Cardiac muscle cell (in vitro differentiated cells and primary cell): ENCODE measurements at regions not wholly inside any gene's neighbourhood (a gene's known extent, or its start where the extent isn't known, plus 50 kb on each side); places are given as distances from the start of the nearest gene placed in this dataset.
A peak's percentile ranks its signal among the peaks of the same experiment; 100 is the strongest.

ENCODE experiments used
- DNase-seq, 2 donors: peaks; one replicate each; pipeline versions ENCODE4 v3.0.0 to v3.0.0-alpha.2; 2010 to 2017; ENCODE audit warnings: low read depth in 1 of 2, low spot score in 1 of 2
- H3K27ac ChIP-seq: fragments of 200-600 bp; sonication (generic); 2 replicates; pipeline ENCODE4 v1.5.1; 2016
- H3K27me3 ChIP-seq: fragments of 200-600 bp; sonication (generic); 2 replicates; pipeline ENCODE4 v1.6.0; 2016; ENCODE audit warnings: control low read depth
- H3K36me3 ChIP-seq: fragments of 200-600 bp; sonication (generic); 2 replicates; pipeline ENCODE4 v1.5.1; 2016; ENCODE audit warnings: control low read depth
- H3K4me1 ChIP-seq: fragments of 200-600 bp; sonication (generic); 2 replicates; pipeline ENCODE4 v1.8.1; 2017; ENCODE audit warnings: low read depth, mild to moderate bottlenecking, mixed run types
- H3K4me3 ChIP-seq: fragments of 200-600 bp; sonication (generic); 2 replicates; pipeline ENCODE4 v1.5.1; 2016; ENCODE audit warnings: mild to moderate bottlenecking
- H3K9me3 ChIP-seq: fragments of 200-600 bp; sonication (generic); 2 replicates; pipeline ENCODE4 v1.5.1; 2017; ENCODE audit warnings: low read depth, mild to moderate bottlenecking, control low read depth
- CTCF ChIP-seq: IDR thresholded peaks from 2 replicates; pipeline ENCODE4 v1.5.1; 2012; ENCODE audit warnings: low read depth, mild to moderate bottlenecking, low read length

- Histone ChIP-seq H3K27ac (no peak overlapping the region), H3K27me3 (peaks cover 5% of the 10 kb centered on the region), H3K4me3 (no peak overlapping the region), H3K9me3 (no peaks in the 10 kb centered on the region), H3K4me1 (peaks cover 9% of the 10 kb centered on the region), H3K36me3 (no peaks in the 10 kb centered on the region)
- TF ChIP-seq CTCF = no peak
- no peak for DNase-seq
These were observed 59.0 kb upstream of the ATP2B4 start for GRCh38 chr1:203567596-203567995.

GRCh38 chr1:203569490-203570318, 56.9 kb upstream of the ATP2B4 start:
- no peaks in the 10 kb centered on the region for H3K9me3 ChIP-seq
- no peak overlapping the region for H3K27ac ChIP-seq
- peaks cover 5% of the 10 kb centered on the region for H3K27me3 ChIP-seq
- DNase-seq = peak in 1 of 2 donors; percentile 24
- H3K36me3 ChIP-seq = no peaks in the 10 kb centered on the region
- TF ChIP-seq CTCF = no peak
- no peak overlapping the region for H3K4me3 ChIP-seq
- H3K4me1 ChIP-seq = peaks cover 9% of the 10 kb centered on the region

GRCh38 chr1:203570805-203571204, 55.8 kb upstream of the ATP2B4 start:
- DNase-seq = no peak
- Histone ChIP-seq H3K36me3 (no peaks in the 10 kb centered on the region), H3K4me1 (peaks cover 9% of the 10 kb centered on the region), H3K4me3 (no peak overlapping the region), H3K27ac (no peak overlapping the region), H3K9me3 (no peaks in the 10 kb centered on the region), H3K27me3 (peaks cover 5% of the 10 kb centered on the region)
- no peak for TF ChIP-seq CTCF

GRCh38 chr1:203571661-203572060, 55.0 kb upstream of the ATP2B4 start:
- no peak overlapping the region for H3K4me3 ChIP-seq
- H3K36me3 ChIP-seq = no peaks in the 10 kb centered on the region
- H3K27ac ChIP-seq = no peak overlapping the region
- no peaks in the 10 kb centered on the region for H3K27me3 ChIP-seq
- peak in 1 of 2 donors; percentile 16 for DNase-seq
- H3K4me1 ChIP-seq = peaks cover 9% of the 10 kb centered on the region
- no peak for TF ChIP-seq CTCF
- H3K9me3 ChIP-seq = no peaks in the 10 kb centered on the region

GRCh38 chr1:203572134-203572625, 54.5 kb upstream of the ATP2B4 start:
- Histone ChIP-seq H3K4me3 (no peak overlapping the region), H3K36me3 (no peaks in the 10 kb centered on the region), H3K27ac (no peak overlapping the region), H3K9me3 (no peaks in the 10 kb centered on the region), H3K27me3 (no peaks in the 10 kb centered on the region), H3K4me1 (peaks cover 9% of the 10 kb centered on the region)
- peak in 1 of 2 donors; percentile 88 for DNase-seq
- no peak for TF ChIP-seq CTCF
